Left ventricle myocardium superior (tissue), 1 donor: ENCODE measurements at regions not wholly inside any gene's neighbourhood (a gene's known extent, or its start where the extent isn't known, plus 50 kb on each side); places are given as distances from the start of the nearest gene placed in this dataset.

Experiments
- ATAC-seq: fragments of 200-7000 bp; cut with Tn5 transposase; one replicate; pipeline ENCODE4 v1.9.1; 2020; ENCODE audit warnings: mild to moderate bottlenecking, moderate library complexity
- DNase-seq: peaks from one replicate; pipeline ENCODE4 v3.0.0-alpha.2; 2020
- intact Hi-C: fragments of 100-400 bp; cut with micrococcal nuclease; formaldehyde crosslinking; loops from one replicate; pipeline ENCODE4 v1.11.0; 2022
- donor health status: DM: no; HTN: yes; CAD: no; lungs with severe emphysema.

DNA sequence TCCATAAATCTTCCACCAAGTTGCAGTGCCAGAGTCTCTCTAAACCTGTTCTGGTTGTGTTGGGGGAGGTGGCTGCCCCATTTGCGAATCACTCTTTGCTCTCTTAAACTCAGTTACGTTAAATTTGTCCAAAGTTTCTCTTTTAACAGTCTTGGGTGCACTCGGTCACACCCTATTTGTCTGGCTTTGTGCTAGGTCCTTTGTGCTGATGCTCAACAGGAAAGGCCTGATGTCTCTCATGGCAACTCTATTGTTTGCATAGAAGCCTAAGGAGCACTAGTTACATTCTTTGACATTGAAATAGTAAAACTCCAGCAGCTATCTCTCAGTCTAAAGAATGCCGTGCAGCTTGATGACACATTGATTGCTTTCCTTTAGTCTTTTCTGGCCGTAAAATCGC is 105.1 kb downstream of the TRMT11 start:
- no peak for DNase-seq
- ATAC-seq: no peak
- intact Hi-C loops: no loop called here

DNA sequence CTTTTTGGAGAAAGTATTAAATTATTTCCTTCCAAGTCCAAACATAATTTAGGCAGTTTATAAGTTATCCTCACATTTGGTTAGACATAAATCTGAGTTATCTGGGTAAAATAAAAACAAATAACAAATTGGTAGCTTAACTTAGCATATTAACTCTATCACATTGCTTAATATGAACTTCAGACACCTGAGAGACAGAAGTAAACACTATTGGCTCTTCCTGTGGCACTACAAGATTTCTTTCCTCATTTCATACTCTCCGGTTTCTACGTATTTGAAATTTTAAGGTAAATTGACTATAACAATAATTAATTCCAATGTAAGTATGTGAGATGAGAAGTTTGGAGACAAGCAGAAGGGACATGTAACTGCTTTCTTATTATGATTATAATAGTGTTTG is 106.8 kb downstream of the TRMT11 start:
- intact Hi-C loops: no loop called here
- ATAC-seq (no peak), DNase-seq (no peak)

DNA sequence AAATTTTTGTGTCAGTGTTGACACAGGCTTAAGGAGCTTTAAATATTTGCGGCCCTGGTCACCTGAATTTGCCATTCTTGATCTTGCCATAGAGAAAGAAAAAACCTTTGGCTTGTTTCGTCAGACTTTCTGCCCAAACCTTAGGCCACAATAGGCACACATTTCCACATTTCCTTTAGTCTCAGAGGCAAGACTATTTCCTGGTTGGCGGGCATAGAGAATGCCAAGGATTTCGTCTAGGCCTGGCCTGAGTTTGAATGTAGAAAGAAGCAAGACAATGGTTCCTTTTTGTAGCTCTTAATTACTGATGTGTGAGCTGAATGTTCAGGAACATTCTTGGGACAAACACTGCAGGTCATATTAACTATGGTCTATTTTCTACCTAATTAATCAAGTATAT is 108.1 kb downstream of the TRMT11 start:
- no peak for ATAC-seq

DNA sequence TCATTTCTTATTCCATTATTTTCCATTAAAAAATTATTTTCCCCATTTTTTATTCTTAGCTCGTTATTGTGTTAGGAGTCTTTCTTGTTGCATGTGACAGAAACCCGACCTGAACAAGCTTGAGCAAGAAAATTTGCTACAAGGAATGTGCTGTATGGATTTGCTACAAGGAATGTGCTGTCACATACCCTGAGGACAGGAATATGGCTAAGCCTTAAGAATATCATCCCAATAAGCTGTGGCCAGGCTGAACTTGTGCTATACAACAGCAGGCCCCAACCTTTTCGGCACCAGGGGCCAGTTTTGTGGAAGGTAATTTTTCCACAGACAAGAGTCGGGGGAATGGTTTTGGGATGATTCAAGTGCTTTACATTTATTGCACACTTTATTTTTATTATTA is 114.0 kb downstream of the TRMT11 start:
- DNase-seq (no peak), ATAC-seq (no peak)
- intact Hi-C loops: no loop called here

More for the DNA sequence above, 108.1 kb downstream of the TRMT11 start:
- intact Hi-C loops: no loop called here
- no peak for DNase-seq

DNA sequence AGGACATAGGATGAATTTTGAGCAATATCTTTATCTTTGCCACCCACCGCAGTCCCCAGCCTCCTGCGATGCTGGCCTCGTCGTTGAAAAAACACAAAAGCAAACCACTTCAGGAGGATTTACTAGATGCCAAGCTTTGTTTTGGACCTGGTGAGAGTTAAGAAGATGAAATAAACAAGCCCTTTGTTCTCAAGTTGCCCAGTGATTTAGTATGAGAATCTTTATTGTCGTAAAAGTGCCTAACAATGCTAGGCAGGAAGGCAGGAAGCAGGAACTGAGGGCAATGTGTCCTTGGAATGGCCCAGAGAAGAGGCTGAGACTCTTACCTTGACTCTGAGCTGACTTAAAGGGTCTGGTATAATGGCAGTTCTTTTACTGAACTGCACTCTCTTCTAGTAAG is 116.0 kb downstream of the TRMT11 start:
- intact Hi-C loops: no loop called here
- no peak for DNase-seq
- no peak for ATAC-seq

DNA sequence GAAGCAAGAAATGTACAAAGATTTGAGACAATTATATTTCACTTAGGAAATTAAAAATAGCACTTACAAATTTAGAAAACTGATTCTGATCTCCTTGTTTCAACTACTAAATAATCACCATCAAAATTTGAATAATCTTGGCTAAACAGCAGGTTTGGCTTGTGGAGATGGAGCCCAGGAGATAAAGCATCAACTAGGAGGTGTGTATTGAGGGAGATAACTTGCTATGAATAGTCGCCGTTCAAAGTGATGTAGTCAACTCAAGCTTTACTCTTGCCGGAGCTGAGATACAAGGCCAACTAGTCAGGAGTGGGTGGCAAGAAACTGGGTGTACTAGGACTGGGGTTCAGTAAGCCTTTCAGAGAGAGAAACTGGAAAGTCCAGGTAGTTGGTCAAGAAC is 117.7 kb downstream of the TRMT11 start:
- intact Hi-C loops: no loop called here
- no peak for ATAC-seq
- no peak for DNase-seq

DNA sequence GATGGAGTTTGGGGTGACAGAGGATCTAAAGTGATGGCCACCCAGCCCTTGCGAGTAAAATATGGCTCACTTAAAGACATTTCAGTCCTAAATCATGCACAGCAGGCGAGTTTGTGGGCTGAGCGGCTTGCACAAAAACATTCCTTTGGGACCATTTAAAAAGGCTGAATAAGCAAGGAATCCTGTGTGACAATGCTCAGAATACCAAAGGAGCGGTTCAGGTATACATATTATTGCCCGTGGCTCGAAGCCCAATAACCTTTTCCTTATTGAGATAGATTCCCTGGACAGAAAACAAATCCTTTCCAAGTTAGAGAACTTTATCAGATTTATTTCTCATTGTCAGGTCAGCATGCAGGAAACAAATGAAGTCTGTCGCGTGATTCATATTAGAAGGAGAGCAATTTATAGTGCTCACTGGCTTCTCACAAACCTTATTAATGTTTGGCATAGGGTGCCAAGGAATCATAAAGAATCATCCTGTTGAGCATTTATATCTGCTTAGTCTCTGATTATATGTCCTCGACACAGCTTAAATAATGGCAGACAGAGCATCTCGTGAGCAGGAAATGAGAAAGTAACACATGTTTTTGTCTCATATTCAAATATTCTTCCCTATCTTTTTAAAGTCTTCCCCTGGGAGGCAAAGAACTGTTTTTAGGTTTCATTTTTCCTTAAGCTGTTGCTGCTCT is 121.3 kb downstream of the TRMT11 start:
- intact Hi-C loops: no loop called here
- no peak for ATAC-seq
- DNase-seq: no peak

DNA sequence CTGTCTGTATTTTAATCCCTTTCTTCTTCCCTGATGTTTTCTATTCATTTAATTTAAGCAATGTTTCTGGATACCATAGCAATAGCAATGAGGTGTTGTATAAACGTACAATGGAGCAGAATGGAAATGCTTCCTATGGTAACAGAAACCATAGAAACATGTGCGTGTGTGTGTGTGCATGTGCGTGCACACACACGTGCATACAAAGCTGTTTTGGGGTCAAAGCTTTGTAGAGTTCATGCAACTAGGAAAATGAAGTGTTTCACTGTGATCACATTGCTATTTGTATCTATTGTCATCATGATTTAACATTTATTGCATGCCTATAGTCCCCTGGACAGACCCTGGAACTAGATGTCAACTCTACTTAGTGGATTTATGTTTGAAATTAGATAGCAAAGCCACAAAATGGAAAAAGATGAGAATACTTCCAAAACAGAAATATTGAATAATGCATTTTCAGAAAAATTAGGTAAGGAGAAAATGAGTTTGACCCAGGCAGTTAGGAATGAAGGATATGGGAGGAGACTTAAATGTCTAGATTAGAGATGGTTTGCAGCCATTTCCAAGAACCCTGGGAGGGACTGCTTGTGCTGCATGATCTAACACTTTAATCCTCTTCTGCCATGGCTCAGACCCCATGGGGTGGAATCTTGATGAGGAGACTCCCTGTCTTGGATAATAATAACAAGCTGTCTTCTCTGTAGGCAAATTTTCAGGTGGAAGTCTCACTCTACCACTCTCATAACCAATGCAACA is 124.4 kb downstream of the TRMT11 start:
- DNase-seq (no peak), ATAC-seq (no peak)
- intact Hi-C loops: no loop called here

DNA sequence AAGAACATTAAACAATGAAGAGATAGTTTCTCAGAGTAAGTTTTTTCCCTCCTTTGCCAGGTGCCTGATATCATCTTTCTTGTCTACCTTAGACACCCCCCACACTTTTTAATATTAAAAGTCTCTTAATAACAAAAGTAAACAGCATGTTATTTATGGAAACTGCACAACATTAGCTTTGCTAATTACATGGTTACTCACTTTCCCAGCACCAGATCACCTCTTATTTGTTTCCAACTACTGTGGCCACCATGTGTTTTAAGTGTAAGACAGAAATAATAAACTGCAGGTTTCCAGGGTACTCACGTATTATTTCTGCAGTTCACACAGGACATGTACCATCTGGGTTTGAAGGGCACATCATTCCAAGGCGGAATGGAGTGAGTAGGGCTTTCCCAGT is 125.0 kb downstream of the TRMT11 start:
- ATAC-seq (no peak), DNase-seq (no peak)
- intact Hi-C loops: no loop called here

DNA sequence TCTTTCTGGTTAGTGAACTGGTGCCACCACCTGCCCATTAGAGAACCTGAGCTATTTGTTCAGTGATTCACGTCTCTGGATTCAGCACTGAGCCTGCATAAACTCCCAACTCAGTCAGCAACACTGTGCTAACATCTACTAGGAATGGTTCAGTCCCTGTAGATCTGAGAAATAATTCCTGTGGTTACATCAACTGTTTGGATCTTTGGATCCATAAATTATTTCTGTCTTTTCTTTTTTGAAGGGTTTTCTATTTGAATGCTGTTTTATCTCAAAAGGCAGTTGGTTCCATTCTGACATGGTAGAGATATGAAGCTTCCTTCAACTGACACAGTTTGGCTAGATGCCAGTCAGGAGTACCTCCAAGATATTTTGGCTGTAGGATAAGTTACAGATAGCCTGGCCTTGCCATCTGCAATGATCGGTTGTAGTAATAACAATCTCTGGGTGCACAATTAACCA is 125.9 kb downstream of the TRMT11 start:
- ATAC-seq (no peak), DNase-seq (no peak)
- intact Hi-C loops: no loop called here

DNA sequence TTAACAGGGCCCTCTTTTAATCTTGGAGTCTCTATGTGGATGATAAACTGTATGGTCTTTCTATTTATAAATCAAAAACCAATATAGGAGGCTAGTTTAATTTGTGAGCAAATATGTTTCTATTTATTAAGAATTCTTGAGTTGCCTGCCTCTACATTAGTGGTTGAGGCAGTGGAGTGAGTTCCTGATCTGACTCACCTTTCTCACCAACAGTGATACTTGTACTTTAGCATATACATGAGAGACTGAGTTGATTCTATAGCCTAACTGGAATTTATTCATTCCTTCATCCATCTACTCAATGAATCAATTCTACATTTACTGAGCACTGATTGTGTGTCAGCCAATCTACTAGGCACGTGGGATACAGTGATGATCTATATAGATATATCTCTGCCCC is 126.9 kb downstream of the TRMT11 start:
- DNase-seq (no peak), ATAC-seq (no peak)
- intact Hi-C loops: no loop called here

DNA sequence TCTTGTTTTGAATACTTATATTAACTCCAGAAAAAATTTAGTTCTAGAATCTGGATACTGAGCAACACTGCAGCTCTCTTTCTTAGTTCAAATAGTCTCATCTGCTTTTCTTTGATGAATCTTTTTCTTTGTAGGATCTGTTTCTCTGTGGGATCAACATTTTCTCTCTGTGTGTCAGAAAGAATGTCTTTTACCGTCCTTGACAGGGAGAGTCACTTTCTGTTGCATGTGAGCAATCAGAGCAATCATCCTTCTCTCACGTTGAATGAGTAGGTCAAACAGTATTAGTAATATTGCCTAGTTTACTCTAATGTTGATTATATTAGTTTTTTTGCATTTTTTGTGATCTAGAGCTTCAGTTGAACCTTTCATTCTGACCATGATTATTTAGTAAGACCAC is 130.9 kb downstream of the TRMT11 start:
- ATAC-seq: no peak
- intact Hi-C loops: no loop called here
- DNase-seq: no peak

DNA sequence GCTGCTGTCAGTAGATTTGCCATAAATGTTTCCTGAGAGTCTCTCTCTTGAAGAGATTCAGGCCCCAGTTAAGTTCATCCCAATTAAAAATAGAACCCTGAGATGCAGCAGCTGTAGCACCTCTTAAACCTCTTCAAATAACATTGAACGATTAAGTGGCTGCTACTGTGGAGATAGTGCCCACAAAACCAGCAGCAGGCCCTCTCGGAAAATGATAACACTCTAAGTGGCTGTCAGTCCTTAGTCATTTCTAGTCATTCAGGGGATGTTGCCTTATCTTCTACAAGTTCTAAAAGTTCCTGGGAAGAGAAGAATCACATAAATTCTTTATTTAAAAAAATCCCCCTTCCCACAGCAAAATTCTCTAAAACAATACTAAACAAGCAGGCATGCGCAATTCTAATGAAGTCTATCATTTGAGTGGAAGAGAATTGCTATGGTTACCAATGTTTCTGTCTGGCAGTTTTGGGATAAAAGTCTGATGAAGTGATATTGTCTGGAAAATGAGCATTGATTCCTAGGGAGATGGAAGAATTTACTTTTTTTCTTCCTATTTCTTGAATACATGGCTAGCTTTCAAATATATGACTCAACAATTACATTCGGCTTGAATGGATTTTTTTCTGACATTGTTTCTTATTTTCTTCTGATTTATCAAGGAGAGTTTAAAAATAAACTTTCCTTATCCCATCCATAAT is 131.9 kb downstream of the TRMT11 start:
- ATAC-seq: peak; percentile 96
- no peak for DNase-seq
- intact Hi-C loops: no loop called here

DNA sequence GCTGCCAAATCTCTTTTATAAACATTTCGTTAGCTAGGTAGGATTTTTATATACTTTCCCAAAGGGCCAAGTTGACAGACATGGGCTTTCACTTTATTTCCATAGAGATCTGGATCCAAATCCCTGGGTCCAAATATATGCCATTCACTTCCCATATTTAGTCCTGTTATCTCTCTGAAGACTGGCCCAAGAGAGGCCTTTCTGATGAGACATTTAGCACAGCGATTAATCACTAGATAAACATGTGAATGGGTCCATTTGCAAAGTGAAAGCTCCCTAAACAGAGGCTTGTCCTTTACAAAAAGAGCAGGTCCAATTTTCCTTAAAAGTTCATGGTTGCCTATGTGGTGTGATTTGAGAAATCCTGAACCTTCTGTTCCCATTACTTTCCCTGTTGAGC is 132.6 kb downstream of the TRMT11 start:
- DNase-seq (no peak), ATAC-seq (no peak)
- intact Hi-C loops: no loop called here

DNA sequence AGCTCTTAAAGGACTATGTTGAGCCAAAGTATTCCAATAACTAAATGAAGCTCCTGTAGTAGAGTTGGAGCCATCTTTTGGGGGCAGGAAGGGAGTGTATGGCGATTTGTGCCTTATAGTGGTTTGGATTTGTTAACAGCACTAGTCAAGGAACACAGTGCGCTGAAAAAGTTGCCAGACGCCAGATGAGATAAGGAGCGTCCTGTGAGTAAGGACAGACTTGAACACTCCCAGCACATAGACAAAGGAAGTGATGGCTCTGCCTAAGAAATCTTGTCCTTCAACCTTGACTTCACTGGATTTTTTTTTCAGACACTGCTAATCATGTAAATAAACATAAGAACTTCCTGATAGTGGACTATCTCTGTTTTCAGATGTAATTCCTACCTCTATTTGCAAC is 136.9 kb downstream of the TRMT11 start:
- intact Hi-C loops: no loop called here
- DNase-seq (no peak), ATAC-seq (peak; percentile 50)

DNA sequence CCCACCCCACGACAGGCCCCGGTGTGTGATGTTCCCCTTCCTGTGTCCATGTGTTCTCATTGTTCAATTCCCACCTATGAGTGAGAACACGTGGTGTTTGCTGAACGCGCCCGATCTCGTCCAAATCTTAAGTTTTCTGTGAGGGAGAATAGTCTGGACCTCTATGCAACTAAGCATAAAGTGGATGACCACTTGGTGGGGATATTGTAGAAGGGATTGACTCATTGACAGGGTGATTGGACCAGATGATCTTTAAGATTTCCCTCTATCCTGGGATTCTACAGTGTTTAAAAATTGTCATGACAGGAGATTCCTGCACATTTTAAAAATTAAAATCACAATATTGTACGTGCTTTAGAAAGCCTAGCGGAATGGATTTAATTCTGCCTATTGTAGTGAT is 141.3 kb downstream of the TRMT11 start:
- no peak for ATAC-seq
- intact Hi-C loops: no loop called here

DNA sequence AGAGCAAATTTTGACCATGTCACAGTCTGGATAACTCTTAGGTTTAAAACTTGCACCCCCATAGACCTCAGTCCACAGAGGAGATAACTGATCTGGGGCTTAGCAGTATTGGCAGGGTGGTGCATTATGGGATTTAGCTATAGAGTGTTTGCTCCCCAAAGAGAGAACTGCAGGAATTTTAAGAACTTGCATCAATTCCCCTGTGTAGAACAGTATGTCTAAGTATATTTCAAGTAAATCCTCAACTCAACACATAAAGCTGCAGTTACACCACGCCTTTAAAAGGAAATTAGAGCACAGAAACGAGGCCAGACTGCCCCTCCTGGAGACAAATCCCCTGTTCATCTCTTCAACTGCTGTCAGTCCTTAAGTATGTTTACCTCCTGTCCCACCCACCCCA is 144.9 kb downstream of the TRMT11 start:
- ATAC-seq (no peak), DNase-seq (no peak)
- intact Hi-C loops: no loop called here

More for the DNA sequence above, 141.3 kb downstream of the TRMT11 start:
- DNase-seq: no peak

DNA sequence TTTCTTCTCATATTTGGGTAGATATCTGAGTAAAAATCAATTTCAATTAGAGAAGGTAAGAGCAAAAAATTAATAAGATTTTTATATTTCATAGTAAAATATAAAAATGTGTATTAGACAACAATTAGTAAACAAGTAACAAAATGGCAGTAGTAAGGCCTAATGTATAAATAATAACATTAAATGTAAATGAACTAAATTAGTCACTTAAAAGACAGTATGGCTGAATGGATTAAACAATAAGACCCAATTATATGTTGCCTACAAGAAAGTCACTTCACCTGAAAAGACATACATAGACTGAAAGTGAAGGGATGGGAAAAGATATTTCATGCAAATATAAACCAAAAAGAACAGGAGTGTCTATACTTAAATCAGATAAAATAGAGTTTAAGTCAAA is 147.6 kb downstream of the TRMT11 start:
- intact Hi-C loops: no loop called here
- ATAC-seq (no peak), DNase-seq (no peak)

DNA sequence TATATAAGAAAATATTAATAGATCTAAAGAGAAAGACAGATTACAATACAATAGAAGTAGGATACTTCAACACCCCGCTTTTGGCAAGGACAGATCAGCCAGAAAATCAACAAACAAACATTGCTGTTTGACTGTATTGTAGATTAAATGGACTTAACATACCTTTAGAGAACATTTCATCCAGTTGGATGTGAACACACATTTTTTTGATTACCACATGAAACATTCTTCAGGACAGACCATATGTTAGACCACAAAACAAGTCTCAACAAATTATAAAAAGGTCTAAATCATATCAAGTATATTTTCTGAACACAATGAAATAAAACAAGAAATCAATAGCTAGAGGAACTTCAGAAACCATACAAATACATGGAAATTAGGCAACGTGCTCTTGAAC is 148.2 kb downstream of the TRMT11 start:
- intact Hi-C loops: no loop called here
- ATAC-seq (no peak), DNase-seq (no peak)

DNA sequence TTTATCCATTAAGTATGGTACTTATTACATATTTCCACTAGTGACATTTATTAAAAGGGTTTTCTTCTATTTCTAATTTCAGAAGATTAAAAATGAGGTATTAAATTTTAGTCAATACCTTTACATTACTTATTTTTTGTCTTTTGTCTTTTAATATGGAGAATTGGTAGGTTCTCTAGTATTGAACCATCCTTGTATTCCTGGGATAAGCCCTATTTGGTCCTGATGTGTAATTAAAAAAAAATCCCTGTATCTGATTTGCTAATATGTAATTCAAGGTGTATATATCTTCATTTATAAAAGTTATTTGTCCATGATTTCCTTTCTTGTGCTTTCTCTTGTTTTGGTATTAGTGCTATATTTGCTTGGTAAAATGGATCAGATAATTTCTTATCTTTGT is 153.7 kb downstream of the TRMT11 start:
- no peak for DNase-seq
- no peak for ATAC-seq
- intact Hi-C loops: no loop called here
